Stimulated activated CD4-positive, alpha-beta T cell treated with anti-CD3 and anti-CD28 coated beads, Interleukin-1b, Interleukin-23, amount 100 ng/mL, for 48 hours (primary cell): ENCODE measurements at regions not wholly inside any gene's neighbourhood (a gene's known extent, or its start where the extent isn't known, plus 50 kb on each side); places are given as distances from the start of the nearest gene placed in this dataset.

ENCODE experiments used
- DNase-seq: peaks from one replicate; pipeline ENCODE4 v3.0.0-alpha.2; 2020

GRCh38 chr15:66615846-66616245 lies 50.0 kb upstream of the LCTL start:
- no peak for DNase-seq

DNA sequence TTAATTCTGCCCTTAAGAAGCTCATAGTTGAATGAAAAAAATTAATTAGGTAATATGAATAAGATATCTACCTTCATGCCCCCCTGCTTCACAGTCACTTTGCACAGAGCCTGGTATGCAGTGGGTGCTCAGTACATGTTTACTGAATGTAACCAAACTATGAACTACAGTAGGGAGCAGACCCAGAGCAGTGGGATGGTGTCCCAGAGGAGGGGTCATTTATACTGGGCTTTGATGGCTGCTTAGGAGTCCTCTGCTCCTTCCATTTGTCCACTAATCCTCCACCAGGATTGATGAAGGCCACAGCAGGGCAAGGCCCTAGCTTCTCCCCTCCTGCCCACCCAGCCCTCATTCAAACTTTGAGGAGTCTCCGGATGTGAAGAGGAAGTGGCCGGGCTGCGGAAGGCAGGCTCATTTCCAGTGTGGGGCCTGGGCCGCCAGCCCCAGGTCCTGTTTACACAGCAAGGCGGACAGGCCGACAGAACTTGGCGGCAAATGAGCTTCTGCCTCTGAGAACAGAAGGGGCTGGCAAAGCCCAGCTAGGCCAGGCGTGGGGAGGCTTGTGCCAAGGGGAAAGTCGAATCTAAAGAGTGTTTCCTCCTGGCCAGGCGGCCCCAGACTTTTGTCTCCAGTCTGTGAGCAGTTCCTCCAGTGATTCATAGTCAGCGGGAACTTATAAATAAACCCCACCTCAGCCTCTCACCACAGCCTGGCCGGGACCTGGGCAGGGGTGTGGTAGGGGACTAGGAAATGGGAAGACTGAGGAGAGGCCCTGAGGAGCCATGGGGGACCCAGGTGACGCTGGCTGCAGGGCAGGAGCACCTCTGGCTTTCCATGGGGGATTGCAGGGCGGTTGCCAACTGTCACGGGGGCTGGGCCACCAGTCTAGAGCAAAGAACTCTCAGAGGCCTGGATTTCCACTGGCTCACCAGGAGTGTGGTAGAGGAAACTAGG lies 51.6 kb upstream of the LCTL start:
- no peak for DNase-seq

GRCh38 chr15:66619152-66619903 lies 53.5 kb upstream of the LCTL start:
- peak; percentile 28 for DNase-seq

DNA sequence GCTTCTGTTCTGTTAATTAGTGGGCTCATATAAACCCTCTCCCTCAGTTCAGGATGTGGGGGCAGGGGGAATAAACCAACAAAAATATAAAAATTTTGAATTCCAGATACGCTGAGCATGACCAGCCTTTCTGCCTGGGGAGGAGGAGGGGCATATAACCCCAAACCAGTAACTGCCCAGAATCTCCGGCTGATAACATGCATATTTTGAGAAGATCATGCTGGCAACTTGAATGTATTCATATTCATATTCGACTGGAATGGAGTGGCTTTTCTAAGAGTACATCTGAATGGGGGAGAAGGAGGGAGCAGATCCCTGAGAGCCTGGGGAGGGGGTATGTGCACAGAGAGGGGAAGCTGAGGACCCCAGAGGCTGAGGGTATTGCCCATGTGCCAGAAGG lies 54.5 kb upstream of the LCTL start:
- DNase-seq, result no peak

GRCh38 chr15:66620744-66621344 lies 55.0 kb upstream of the LCTL start:
- DNase-seq, result no peak

DNA sequence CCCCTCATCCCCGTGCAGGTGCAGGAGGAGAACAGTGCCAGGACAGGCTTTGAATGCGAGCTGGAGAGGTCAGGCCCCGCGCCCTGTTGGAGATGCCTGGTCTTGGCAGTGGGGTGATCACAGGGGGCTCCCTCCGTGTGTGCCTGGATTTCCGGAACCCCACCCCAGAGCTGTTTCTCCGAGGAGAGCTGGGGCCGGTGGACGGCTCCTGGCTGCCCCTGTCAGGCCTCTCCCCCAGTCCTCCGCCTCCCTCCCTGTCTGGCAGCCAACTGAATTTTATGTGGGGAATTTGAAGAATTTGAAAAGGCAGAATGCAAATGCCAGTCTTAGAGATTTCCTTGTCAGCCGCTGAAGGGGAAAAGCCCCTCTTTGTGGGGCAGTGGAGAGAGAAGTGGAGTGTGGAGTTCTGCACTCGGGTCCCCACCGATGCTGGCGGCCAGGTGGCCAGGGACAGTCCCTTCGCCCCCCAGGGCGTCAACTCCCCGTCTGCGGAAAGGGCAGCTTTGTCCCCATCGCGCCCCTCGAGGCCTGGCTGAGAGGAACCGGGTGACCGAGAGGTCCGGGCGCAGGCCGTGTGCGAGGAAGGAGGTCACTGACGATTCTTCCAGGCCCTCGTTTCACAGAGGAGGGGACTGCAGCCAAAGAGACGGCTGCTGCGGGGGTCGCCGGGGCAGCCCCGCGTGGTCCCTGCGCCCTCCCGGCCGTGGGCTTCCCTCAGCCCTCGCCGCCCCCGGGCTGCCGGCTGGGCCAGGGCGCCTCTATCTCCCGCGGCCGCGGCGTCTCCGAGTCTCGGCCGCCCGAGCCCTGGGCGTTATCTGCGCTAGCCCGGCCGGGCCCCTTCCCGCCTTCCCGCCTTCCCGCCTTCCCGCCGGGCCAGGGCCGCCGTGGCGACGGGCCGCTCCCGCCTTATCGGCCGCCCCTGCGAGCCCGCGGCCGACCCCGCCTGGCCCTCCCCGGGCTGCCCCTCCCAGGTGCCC lies 56.0 kb upstream of the LCTL start:
- DNase-seq, result no peak

GRCh38 chr15:66622591-66623022 lies 56.8 kb upstream of the LCTL start:
- no peak for DNase-seq

GRCh38 chr15:66623801-66624453 lies 58.1 kb upstream of the LCTL start:
- DNase-seq, result no peak

DNA sequence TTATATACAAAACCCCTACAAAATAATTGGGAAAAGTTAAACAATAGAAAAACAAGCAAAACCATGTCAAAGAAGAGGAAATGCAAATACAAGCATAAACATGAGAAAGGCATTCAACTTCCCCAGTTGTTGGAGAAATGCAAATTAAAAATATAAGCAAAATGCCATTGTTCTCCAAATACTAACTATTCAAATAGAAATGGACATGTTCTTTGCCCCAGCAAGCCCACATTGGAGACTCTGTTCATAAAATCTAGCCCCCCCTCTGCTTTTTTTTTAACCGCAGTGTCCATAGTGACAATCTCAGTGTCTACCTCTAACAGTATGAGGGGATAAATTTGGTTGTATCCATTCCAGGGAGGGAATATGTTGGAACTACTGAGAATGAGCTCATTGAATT lies 59.7 kb upstream of the LCTL start:
- no peak for DNase-seq

GRCh38 chr15:66625974-66626373 lies 60.2 kb upstream of the LCTL start:
- no peak for DNase-seq

DNA sequence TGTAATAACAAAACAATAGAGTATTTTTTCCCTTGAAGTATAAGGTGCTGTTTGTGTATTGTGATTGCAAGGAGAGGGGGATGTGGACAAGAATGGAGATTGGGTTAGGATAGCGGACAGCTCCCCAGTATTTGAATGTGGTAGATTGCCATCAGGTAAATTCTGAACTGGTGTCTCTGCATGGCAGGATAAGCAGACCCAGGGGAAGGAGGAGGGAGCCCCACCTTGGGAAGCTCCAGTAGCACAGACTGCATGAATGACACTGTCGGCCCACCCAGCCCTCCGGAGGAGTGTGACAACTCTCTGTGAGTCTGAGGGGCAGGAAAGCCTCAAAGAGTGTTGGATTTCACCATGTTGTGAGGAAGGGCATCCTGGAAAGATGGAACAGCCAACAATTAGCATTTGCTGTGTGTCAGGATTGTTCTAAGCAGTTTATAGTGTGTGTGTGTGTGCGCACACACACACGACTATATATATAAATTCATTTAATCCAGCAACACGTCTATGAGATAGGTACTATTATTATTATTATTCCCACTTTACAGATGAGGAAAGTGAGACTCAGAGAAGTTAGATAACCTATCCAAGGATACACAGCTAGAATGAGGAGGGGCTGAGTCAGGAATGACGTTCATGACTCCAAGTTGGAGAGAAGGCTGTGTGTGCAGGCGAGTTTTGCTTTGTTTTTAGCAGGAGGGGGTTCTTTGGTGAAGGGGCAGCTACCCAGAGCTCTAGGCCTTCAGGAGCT lies 63.4 kb upstream of the LCTL start:
- DNase-seq, result no peak

DNA sequence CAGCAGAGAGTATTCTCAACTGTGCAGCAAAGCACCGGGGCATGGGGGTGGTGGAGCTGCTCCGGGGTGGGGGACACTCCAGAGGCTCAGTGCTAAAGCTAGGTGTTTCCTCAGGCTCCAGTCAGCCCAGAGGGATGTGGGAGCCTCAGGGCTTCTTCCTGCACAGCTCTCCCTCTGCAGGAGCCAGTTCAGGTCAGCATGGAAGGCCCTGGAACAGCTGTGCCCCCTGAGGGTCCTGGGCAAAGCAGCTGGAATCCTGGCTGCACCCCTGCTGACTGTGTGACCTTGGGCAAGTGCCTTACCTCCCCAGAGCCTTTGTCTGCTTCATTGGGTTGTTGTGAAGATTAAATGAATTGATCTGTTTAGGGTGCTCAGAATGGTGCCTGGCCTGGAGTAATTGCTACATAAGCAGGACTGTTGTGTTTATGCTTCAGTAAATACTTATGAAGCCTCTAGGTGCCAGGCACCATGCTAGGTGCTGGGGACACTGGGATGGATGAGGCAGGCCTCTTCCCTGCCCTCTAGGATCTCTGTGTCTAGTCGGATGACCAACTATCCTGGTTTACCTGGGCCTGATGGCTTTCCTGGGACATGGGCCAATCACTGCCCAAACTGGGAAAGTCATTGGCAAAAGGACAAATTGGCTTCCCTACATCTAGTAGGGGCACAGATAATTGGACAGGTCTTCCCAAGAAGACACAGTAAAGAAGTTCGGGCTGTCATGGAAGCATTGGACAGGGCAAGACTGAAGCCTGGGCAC lies 64.2 kb upstream of the LCTL start:
- no peak for DNase-seq

DNA sequence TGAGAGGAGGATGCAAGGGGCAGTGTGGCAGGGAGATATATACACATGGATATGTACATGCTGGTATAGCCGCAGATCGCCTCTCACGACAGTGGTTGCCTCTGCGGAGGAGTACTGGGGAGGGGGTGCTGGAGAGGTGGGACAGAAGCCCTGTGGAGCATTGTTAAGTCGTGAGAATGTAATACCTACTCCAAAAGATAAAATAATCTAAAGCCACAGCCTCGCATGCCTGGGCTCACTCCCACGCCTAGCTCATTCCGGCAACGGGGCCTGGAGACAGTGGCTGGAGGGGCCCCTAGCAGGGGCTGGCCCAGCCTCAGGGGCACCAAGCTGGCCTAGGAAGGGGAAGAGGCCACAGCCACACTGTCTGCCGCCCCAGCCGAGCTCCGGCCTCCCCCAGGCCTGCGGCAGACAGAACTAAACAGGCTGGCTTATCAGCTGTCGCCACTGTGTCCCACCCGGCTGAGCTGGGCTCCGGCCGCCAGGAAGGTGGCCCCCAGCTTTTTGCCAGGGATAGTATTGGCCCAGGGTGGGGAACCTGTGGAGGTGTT lies 65.1 kb upstream of the LCTL start:
- no peak for DNase-seq

GRCh38 chr15:66631616-66632263 lies 65.9 kb upstream of the LCTL start:
- DNase-seq, result no peak

DNA sequence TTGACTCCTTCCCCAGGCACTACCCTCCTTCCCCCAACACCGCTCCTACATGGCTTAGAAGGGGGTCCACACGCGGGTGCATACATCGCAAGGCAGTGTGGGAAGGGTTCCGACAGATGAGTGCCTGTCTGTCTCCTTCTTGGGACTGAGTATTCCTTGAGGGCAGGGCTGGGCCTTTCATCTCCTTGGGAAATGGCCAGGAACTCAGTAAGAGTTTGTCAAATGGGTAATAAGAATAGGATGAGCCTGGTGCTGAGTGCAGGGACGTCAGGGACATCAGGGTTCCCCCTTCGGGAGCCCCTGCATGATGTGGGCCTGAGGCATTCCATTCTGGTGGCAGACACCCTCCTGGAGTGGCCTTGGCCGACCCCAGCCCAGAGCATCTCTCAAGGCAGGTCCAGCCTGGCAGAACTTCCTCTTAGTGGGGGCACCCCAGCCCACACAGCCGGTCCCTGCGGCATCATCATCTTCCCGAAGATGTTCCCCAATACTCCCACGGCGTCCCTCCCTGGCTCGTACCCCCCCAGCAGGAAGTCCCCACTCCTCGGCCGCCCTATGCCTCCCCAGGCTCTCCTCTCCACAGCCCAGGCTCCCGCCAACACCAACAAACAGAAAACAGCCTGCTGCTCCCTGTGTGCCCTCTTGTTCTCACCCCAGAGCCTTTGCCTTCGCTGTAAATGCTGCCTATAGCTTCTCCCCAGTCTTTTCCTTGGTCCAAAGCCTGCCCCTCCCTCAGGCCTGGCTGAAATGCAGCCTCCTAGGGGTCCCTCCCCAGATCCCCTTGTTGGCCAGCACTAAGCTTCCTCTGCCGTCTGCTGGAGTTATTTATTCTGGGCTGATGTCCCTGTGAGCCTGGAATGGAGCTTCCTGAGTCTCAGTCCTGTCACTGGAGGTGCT lies 67.5 kb upstream of the LCTL start:
- no peak for DNase-seq

GRCh38 chr15:66633938-66634250 lies 68.1 kb upstream of the LCTL start:
- DNase-seq, result no peak

GRCh38 chr15:66634540-66634939 lies 67.5 kb upstream of the SMAD6 start:
- DNase-seq, result no peak

GRCh38 chr15:66635006-66635405 lies 67.0 kb upstream of the SMAD6 start:
- DNase-seq, result no peak

GRCh38 chr15:66635817-66636216 lies 66.2 kb upstream of the SMAD6 start:
- no peak for DNase-seq
